CD4-positive, alpha-beta T cell (primary cell): ENCODE measurements at regions not wholly inside any gene's neighbourhood (a gene's known extent, or its start where the extent isn't known, plus 50 kb on each side); places are given as distances from the start of the nearest gene placed in this dataset.
"Not testable (repeated sequence)": the region's sequence is repeated elsewhere in the genome, so short reads cannot be mapped to it uniquely, and the experiment has no call there.

Experiments
- ATAC-seq: fragments of 200-7000 bp; cut with Tn5 transposase; one replicate; pipeline ENCODE4 v1.10.0; 2022; ENCODE audit warnings: mild to moderate bottlenecking; ENCODE audit not compliant: poor library complexity
- CTCF ChIA-PET: fragments of 350-600 bp; sonication (Branson Sonifier 250); formaldehyde crosslinking; loops from one replicate; lab custom pipeline; 2021; ENCODE audit warnings: antibody characterized with exemption, inconsistent platforms; lab: Charles Lee
- POLR2A ChIA-PET: fragments of 350-600 bp; sonication (Branson Sonifier 250); formaldehyde crosslinking; loops from one replicate; lab custom pipeline; 2021; ENCODE audit warnings: antibody characterized with exemption, inconsistent platforms; lab: Charles Lee
- DNase-seq, 14 experiments: peaks; one replicate each; pipeline ENCODE4 v3.0.0-alpha.2; 2013 to 2020; ENCODE audit warnings: mixed read lengths in 2 of 14
- H3K27ac ChIP-seq, 2 donors: one replicate each; pipeline versions ENCODE4 v1.5.1 to v1.7.0; 2013; ENCODE audit warnings: low read length in 2 of 2, low read depth in 1 of 2, mild to moderate bottlenecking in 1 of 2
- H3K27me3 ChIP-seq, 2 experiments: 1 replicate in 1 of 2; 2 replicates in 1 of 2; pipeline versions ENCODE4 v1.6.1 to v1.7.0; 2013; ENCODE audit warnings: low read length in 2 of 2, control low read depth in 1 of 2, mild to moderate bottlenecking in 1 of 2, moderate library complexity in 1 of 2; ENCODE audit not compliant: insufficient read depth in 2 of 2, control insufficient read depth in 1 of 2
- H3K36me3 ChIP-seq: one replicate; pipeline ENCODE4 v1.6.1; 2013; ENCODE audit warnings: low read length, control low read depth; ENCODE audit not compliant: insufficient read depth
- H3K4me1 ChIP-seq: one replicate; pipeline ENCODE4 v1.6.1; 2013; ENCODE audit warnings: low read length, control low read depth; ENCODE audit not compliant: insufficient read depth
- H3K4me3 ChIP-seq: one replicate; pipeline ENCODE4 v1.5.1; 2013; ENCODE audit warnings: mild to moderate bottlenecking, low read length, moderate library complexity
- H3K9me3 ChIP-seq, 2 experiments: 1 replicate in 1 of 2; 2 replicates in 1 of 2; pipeline versions ENCODE4 v1.6.1 to v1.7.0; 2013; ENCODE audit warnings: low read length in 2 of 2, mild to moderate bottlenecking in 2 of 2, control low read depth in 1 of 2, moderate library complexity in 1 of 2; ENCODE audit not compliant: control insufficient read depth in 1 of 2, insufficient read depth in 1 of 2
- H3K27ac Mint-ChIP-seq: one replicate; pipeline ENCODE4 v1.8.0; 2020; ENCODE audit warnings: mixed read lengths
- H3K27me3 Mint-ChIP-seq: one replicate; pipeline ENCODE4 v1.8.0; 2021; ENCODE audit warnings: mixed read lengths
- H3K36me3 Mint-ChIP-seq: one replicate; pipeline ENCODE4 v1.8.0; 2021; ENCODE audit warnings: low read depth, mixed read lengths
- H3K4me1 Mint-ChIP-seq: one replicate; pipeline ENCODE4 v1.8.0; 2021; ENCODE audit warnings: low read depth, mixed read lengths
- H3K4me3 Mint-ChIP-seq: one replicate; pipeline ENCODE4 v1.8.0; 2020; ENCODE audit warnings: mild to moderate bottlenecking, mixed read lengths
- H3K9me3 Mint-ChIP-seq: one replicate; pipeline ENCODE4 v1.8.0; 2020; ENCODE audit warnings: mixed read lengths
- CTCF ChIP-seq: fragments of 200-600 bp; IDR thresholded peaks from one replicate; pipeline ENCODE4 v1.8.0; 2022; ENCODE audit warnings: antibody characterized with exemption, mild to moderate bottlenecking
- intact Hi-C, 2 experiments: fragments of 100-400 bp; cut with DNase I in 1 of 2; cut with micrococcal nuclease in 1 of 2; formaldehyde crosslinking; loops; one replicate each; pipeline versions ENCODE4 v1.15.1 to v1.9.0; 2023 to 2025; cut with DNase I, micrococcal nuclease

- Histone ChIP-seq H3K27me3 (no peaks in the 10 kb centered on the region), H3K36me3 (no peaks in the 10 kb centered on the region), H3K27ac (no peak overlapping the region), H3K9me3 (peaks cover 0 to 5% of the 10 kb centered on the region in 2 experiments), H3K4me3 (no peak overlapping the region), H3K4me1 (no peaks in the 10 kb centered on the region)
- ChIA-PET CTCF (no interaction called here), POLR2A (no interaction called here)
- ATAC-seq = no peak
- no peaks in the 10 kb centered on the region for H3K36me3 Mint-ChIP-seq
- no peak overlapping the region for H3K4me3 Mint-ChIP-seq
- no peak for DNase-seq
- H3K27me3 Mint-ChIP-seq = no peaks in the 10 kb centered on the region
- intact Hi-C loops = no loop called here
- H3K4me1 Mint-ChIP-seq = no peaks in the 10 kb centered on the region
- peaks cover 8% of the 10 kb centered on the region for H3K9me3 Mint-ChIP-seq
- no peak for TF ChIP-seq CTCF
- H3K27ac Mint-ChIP-seq = no peak overlapping the region
These were observed 644.3 kb downstream of the NR2F2 start for GRCh38 chr15:96974761-96975160.

- POLR2A ChIA-PET = no interaction called here
- Mint-ChIP-seq H3K36me3 (no peaks in the 10 kb centered on the region), H3K4me1 (no peaks in the 10 kb centered on the region), H3K9me3 (peaks cover 8% of the 10 kb centered on the region), H3K27me3 (no peaks in the 10 kb centered on the region), H3K4me3 (no peak overlapping the region), H3K27ac (no peak overlapping the region)
- no peak overlapping the region for H3K4me3 ChIP-seq
- H3K4me1 ChIP-seq = no peaks in the 10 kb centered on the region
- DNase-seq (no peak), ATAC-seq (no peak)
- H3K9me3 ChIP-seq = no peaks in the 10 kb centered on the region
- H3K27me3 ChIP-seq = no peaks in the 10 kb centered on the region
- CTCF ChIA-PET = no interaction called here
- intact Hi-C loops = no loop called here
- H3K27ac ChIP-seq = no peak overlapping the region
- no peak for TF ChIP-seq CTCF
- H3K36me3 ChIP-seq = no peaks in the 10 kb centered on the region
These were observed 647.4 kb downstream of the NR2F2 start for GRCh38 chr15:96977886-96978285.

- TF ChIP-seq CTCF = no peak
- ATAC-seq (no peak), DNase-seq (no peak)
- Histone ChIP-seq H3K27me3 (no peaks in the 10 kb centered on the region), H3K9me3 (peaks cover 0 to 4% of the 10 kb centered on the region in 2 experiments), H3K4me3 (no peak overlapping the region), H3K4me1 (no peaks in the 10 kb centered on the region), H3K36me3 (no peaks in the 10 kb centered on the region), H3K27ac (no peak overlapping the region)
- Mint-ChIP-seq H3K27ac (no peak overlapping the region), H3K9me3 (peaks cover 3% of the 10 kb centered on the region), H3K4me3 (no peak overlapping the region), H3K27me3 (no peaks in the 10 kb centered on the region), H3K4me1 (no peaks in the 10 kb centered on the region), H3K36me3 (no peaks in the 10 kb centered on the region)
- ChIA-PET CTCF (no interaction called here), POLR2A (no interaction called here)
- intact Hi-C loops = no loop called here
These were observed 648.5 kb downstream of the NR2F2 start for GRCh38 chr15:96978937-96979473.

- DNase-seq, H3K4me1 Mint-ChIP-seq, H3K27me3 ChIP-seq, H3K4me3 Mint-ChIP-seq, H3K36me3 ChIP-seq, POLR2A ChIA-PET, H3K27ac Mint-ChIP-seq, H3K9me3 Mint-ChIP-seq, ATAC-seq, H3K36me3 Mint-ChIP-seq, H3K4me3 ChIP-seq, H3K4me1 ChIP-seq, H3K9me3 ChIP-seq, H3K27ac ChIP-seq, intact Hi-C loops, CTCF ChIA-PET, H3K27me3 Mint-ChIP-seq: not testable (repeated sequence)
These were observed 653.7 kb downstream of the NR2F2 start for GRCh38 chr15:96984121-96984671.
